GM06990 (cell line): ENCODE measurements at regions not wholly inside any gene's neighbourhood (a gene's known extent, or its start where the extent isn't known, plus 50 kb on each side); places are given as distances from the start of the nearest gene placed in this dataset.
A peak's percentile ranks its signal among the peaks of the same experiment; 100 is the strongest.

ENCODE experiments used
- DNase-seq: peaks from one replicate; pipeline ENCODE4 v3.0.0-alpha.2; 2011; ENCODE audit not compliant: insufficient read length; ENCODE audit errors: extremely low read depth
- H3K27me3 ChIP-seq: replicated peaks from 2 replicates; pipeline ENCODE4 v1.6.0; 2011; ENCODE audit warnings: low read length; ENCODE audit not compliant: control insufficient read depth, insufficient read depth
- H3K36me3 ChIP-seq: 2 replicates; pipeline ENCODE4 v1.5.1; 2011; ENCODE audit warnings: low read length; ENCODE audit not compliant: control insufficient read depth, insufficient read depth
- H3K4me3 ChIP-seq: replicated peaks from 2 replicates; pipeline ENCODE4 v1.5.1; 2011; ENCODE audit warnings: low read depth, mild to moderate bottlenecking, control low read depth, low read length
- TF ChIP-seq, protein P1 (sequence below): IDR thresholded peaks from 2 replicates; pipeline ENCODE4 v1.5.1; 2011; ENCODE audit warnings: low read length, control low read depth, mild to moderate bottlenecking, inconsistent platforms; ENCODE audit not compliant: insufficient read depth, poor library complexity, severe bottlenecking

DNA sequence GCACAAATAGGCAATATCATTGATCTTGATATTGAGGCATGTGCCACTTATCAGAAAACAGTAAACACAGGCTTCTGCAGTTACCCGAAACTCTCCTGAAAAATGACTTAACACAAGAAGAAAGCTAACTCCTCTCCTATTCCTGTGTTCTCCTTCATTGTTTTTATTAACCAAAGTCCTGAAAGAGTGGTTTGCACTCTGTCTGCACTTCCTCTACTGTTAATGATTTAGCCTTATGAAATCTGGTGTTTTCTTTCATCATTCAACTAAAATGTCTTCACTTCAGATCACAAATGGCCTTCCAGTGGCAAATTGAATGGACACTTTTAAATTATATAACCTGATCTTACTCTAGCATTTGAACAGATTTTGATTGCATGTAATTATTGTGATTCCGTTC, 630.6 kb upstream of the PHF14 start:
- TF ChIP-seq, protein P1, sequence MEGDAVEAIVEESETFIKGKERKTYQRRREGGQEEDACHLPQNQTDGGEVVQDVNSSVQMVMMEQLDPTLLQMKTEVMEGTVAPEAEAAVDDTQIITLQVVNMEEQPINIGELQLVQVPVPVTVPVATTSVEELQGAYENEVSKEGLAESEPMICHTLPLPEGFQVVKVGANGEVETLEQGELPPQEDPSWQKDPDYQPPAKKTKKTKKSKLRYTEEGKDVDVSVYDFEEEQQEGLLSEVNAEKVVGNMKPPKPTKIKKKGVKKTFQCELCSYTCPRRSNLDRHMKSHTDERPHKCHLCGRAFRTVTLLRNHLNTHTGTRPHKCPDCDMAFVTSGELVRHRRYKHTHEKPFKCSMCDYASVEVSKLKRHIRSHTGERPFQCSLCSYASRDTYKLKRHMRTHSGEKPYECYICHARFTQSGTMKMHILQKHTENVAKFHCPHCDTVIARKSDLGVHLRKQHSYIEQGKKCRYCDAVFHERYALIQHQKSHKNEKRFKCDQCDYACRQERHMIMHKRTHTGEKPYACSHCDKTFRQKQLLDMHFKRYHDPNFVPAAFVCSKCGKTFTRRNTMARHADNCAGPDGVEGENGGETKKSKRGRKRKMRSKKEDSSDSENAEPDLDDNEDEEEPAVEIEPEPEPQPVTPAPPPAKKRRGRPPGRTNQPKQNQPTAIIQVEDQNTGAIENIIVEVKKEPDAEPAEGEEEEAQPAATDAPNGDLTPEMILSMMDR, result no peak
- Histone ChIP-seq H3K27me3 (no peaks in the 10 kb centered on the region), H3K4me3 (no peak overlapping the region), H3K36me3 (no peaks in the 10 kb centered on the region)
- DNase-seq, result no peak

DNA sequence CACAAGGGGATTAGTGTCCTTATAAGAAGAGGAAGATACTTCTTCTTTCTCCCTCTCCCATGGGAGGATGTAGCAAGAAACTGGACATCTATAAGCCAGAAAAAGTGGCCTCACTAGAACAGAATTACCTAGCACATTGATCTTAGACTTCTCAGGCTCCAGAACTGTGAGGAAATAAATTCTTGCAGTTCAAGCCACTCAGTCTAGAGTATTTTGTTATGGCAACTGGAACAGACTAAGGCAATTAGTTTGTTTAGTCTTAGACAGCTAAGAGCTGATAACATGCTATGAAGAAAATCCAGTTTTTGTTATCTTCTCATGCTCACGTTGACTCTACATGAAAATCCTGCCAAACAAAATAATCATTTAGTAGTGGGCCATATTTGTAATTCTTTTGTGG, 627.6 kb upstream of the PHF14 start:
- H3K27me3 ChIP-seq, result no peaks in the 10 kb centered on the region
- no peak for DNase-seq
- no peak overlapping the region for H3K4me3 ChIP-seq
- TF ChIP-seq, protein P1, result no peak
- no peaks in the 10 kb centered on the region for H3K36me3 ChIP-seq

DNA sequence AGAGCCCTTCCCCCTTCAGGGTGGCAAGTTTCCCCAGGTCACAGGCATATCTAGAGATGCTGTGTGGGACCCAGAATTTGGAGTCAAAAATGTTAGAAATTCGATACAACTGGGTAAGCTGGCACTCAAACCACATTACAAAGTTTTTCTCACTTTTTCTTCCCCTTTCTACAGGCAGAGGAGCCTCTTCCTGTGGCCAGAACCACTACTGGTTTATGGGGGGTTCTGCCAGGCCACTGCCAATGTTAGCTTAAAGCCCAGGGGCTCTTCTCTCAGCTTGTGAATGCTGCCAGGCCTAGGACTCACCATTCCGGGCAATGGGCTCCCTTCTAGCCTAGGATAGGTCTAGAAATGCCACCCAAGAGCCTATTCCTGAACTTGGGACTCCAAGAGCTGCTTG, 617.9 kb upstream of the PHF14 start:
- no peak for DNase-seq
- TF ChIP-seq, protein P1, result no peak
- H3K36me3 ChIP-seq, result no peaks in the 10 kb centered on the region
- no peaks in the 10 kb centered on the region for H3K27me3 ChIP-seq
- no peak overlapping the region for H3K4me3 ChIP-seq

DNA sequence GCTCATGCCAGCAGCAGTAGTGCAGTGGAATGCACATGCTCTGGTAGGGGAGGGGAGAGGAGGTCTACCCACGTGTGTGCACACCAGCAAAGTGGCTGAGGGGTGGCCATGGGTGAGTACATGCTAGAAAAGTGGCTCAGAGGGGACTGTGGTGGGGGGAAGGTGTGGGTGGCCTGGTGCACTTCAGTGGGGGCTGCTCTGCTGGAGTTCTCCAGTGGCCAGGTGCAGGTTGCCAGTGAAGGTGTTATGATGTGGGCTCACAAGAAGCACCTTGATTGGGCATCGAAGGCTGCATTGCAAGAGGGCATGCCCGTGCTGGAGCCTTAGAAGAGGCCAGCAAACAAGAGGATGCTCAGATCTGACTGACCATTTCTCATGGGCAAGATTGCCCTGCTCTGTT, 613.6 kb upstream of the PHF14 start:
- Histone ChIP-seq H3K27me3 (no peaks in the 10 kb centered on the region), H3K36me3 (no peaks in the 10 kb centered on the region), H3K4me3 (no peak overlapping the region)
- DNase-seq, result no peak
- TF ChIP-seq, protein P1, result no peak

DNA sequence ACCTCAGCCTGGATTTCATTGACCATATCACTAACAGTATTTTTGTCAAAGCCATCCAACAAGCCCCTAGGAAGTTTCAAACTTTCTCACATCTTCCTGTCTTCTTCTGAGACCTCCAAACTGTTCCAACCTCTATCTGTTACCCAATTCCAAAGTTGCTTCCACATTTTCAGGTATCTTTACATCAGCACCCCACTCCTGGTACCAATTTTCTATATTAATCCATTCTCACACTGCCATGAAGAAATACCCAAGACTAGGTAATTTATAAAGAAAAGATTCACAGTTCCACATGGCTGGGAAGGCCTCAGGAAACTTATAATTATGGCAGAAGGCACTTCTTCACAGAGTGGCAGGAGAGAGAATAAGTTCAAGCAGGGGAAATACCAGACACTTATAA, 571.9 kb upstream of the PHF14 start:
- H3K36me3 ChIP-seq, result no peaks in the 10 kb centered on the region
- H3K27me3 ChIP-seq, result no peaks in the 10 kb centered on the region
- TF ChIP-seq, protein P1, result no peak
- no peak overlapping the region for H3K4me3 ChIP-seq
- no peak for DNase-seq

DNA sequence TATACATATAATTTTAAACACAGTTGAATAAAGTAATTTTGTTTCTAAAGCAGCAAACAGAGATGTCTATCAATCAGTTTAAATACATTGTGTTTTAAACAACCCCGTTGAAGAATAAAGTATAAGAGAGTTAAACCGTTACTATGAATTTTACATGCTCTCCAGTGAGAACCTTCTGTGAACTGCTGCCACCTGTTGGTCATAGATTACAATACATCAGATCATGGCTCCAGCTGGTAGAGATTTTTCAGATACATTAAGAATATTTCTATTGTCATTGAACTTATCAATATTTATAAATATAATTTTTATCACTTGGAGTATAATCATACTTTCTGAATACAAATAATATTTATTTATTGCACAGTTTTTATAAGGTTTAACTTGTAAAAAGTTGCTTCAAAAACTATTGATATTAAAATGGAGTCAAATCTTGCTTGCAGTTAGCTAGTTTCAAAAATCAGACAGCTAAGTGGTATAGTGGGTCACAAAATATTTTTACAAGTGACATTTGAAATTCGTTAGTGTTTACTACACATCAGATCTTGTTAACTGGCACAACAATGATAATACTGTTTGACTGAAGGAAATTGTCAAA, 561.2 kb upstream of the PHF14 start:
- TF ChIP-seq, protein P1, result peak; percentile 65
- H3K4me3 ChIP-seq, result no peak overlapping the region
- H3K36me3 ChIP-seq, result no peaks in the 10 kb centered on the region
- no peaks in the 10 kb centered on the region for H3K27me3 ChIP-seq
- no peak for DNase-seq
